Duodenal mucosa (tissue), 2 donors: ENCODE measurements at regions not wholly inside any gene's neighbourhood (a gene's known extent, or its start where the extent isn't known, plus 50 kb on each side); places are given as distances from the start of the nearest gene placed in this dataset.

ENCODE experiments used
- H3K27ac ChIP-seq: one replicate; pipeline ENCODE4 v1.7.0; 2013; ENCODE audit warnings: low read depth, low read length
- H3K27me3 ChIP-seq, 2 donors: one replicate each; pipeline ENCODE4 v1.7.0; 2013; ENCODE audit warnings: low read length in 2 of 2, control low read depth in 1 of 2; ENCODE audit not compliant: insufficient read depth in 2 of 2, control insufficient read depth in 1 of 2
- H3K36me3 ChIP-seq, 2 donors: one replicate each; pipeline ENCODE4 v1.7.0; 2013; ENCODE audit warnings: low read length in 2 of 2, control low read depth in 1 of 2; ENCODE audit not compliant: insufficient read depth in 2 of 2, control insufficient read depth in 1 of 2
- H3K4me1 ChIP-seq, 2 donors: one replicate each; pipeline ENCODE4 v1.7.0; 2013; ENCODE audit warnings: low read length in 2 of 2, control low read depth in 1 of 2; ENCODE audit not compliant: insufficient read depth in 2 of 2, control insufficient read depth in 1 of 2
- H3K4me3 ChIP-seq, 2 donors: one replicate each; pipeline ENCODE4 v1.7.0; 2013; ENCODE audit warnings: low read length in 2 of 2, low read depth in 1 of 2
- H3K9ac ChIP-seq, 2 donors: one replicate each; pipeline ENCODE4 v1.7.0; 2013; ENCODE audit warnings: low read length in 2 of 2, low read depth in 1 of 2
- H3K9me3 ChIP-seq, 2 donors: one replicate each; pipeline ENCODE4 v1.7.0; 2013; ENCODE audit warnings: low read length in 2 of 2, control low read depth in 1 of 2; ENCODE audit not compliant: control insufficient read depth in 1 of 2

GRCh38 chr20:22257912-22258311 is 326.5 kb downstream of the FOXA2 start:
- Histone ChIP-seq H3K36me3 (no peaks in the 10 kb centered on the region), H3K27me3 (no peaks in the 10 kb centered on the region), H3K4me3 (no peak overlapping the region), H3K4me1 (no peaks in the 10 kb centered on the region), H3K27ac (no peak overlapping the region), H3K9me3 (no peaks in the 10 kb centered on the region), H3K9ac (no peak overlapping the region)

GRCh38 chr20:22248051-22248667 is 336.2 kb downstream of the FOXA2 start:
- no peaks in the 10 kb centered on the region for H3K36me3 ChIP-seq
- no peak overlapping the region for H3K27ac ChIP-seq
- no peaks in the 10 kb centered on the region for H3K9me3 ChIP-seq
- H3K27me3 ChIP-seq: no peaks in the 10 kb centered on the region
- no peaks in the 10 kb centered on the region for H3K4me1 ChIP-seq
- H3K4me3 ChIP-seq: no peak overlapping the region
- no peak overlapping the region for H3K9ac ChIP-seq

GRCh38 chr20:22245139-22245538 is 339.2 kb downstream of the FOXA2 start:
- H3K9me3 ChIP-seq: no peaks in the 10 kb centered on the region
- H3K27me3 ChIP-seq: no peaks in the 10 kb centered on the region
- H3K36me3 ChIP-seq: no peaks in the 10 kb centered on the region
- H3K4me1 ChIP-seq: no peaks in the 10 kb centered on the region
- H3K9ac ChIP-seq: no peak overlapping the region
- no peak overlapping the region for H3K4me3 ChIP-seq
- H3K27ac ChIP-seq: no peak overlapping the region

- no peaks in the 10 kb centered on the region for H3K9me3 ChIP-seq
- no peak overlapping the region for H3K27ac ChIP-seq
- no peaks in the 10 kb centered on the region for H3K4me1 ChIP-seq
- no peaks in the 10 kb centered on the region for H3K27me3 ChIP-seq
- H3K9ac ChIP-seq: no peak overlapping the region
- H3K36me3 ChIP-seq: no peaks in the 10 kb centered on the region
- H3K4me3 ChIP-seq: no peak overlapping the region
These were observed 341.3 kb downstream of the FOXA2 start for GRCh38 chr20:22243067-22243466.

- Histone ChIP-seq H3K36me3 (no peaks in the 10 kb centered on the region), H3K9me3 (no peaks in the 10 kb centered on the region), H3K4me1 (no peaks in the 10 kb centered on the region), H3K9ac (no peak overlapping the region), H3K27me3 (no peaks in the 10 kb centered on the region), H3K27ac (no peak overlapping the region), H3K4me3 (no peak overlapping the region)
These were observed 342.8 kb downstream of the FOXA2 start for GRCh38 chr20:22241609-22242008.

GRCh38 chr20:22232923-22233322 is 351.4 kb downstream of the FOXA2 start:
- no peaks in the 10 kb centered on the region for H3K36me3 ChIP-seq
- H3K27me3 ChIP-seq: peaks cover 0 to 1% of the 10 kb centered on the region in 2 donors
- H3K9ac ChIP-seq: no peak overlapping the region
- H3K9me3 ChIP-seq: no peaks in the 10 kb centered on the region
- no peak overlapping the region for H3K4me3 ChIP-seq
- H3K27ac ChIP-seq: no peak overlapping the region
- H3K4me1 ChIP-seq: no peaks in the 10 kb centered on the region

- Histone ChIP-seq H3K9ac (no peak overlapping the region), H3K4me1 (no peaks in the 10 kb centered on the region), H3K4me3 (no peak overlapping the region), H3K9me3 (no peaks in the 10 kb centered on the region), H3K36me3 (no peaks in the 10 kb centered on the region), H3K27ac (no peak overlapping the region), H3K27me3 (peaks cover 0 to 3% of the 10 kb centered on the region in 2 donors)
These were observed 351.9 kb downstream of the FOXA2 start for GRCh38 chr20:22232473-22232872.

GRCh38 chr20:22226849-22227700 is 357.3 kb downstream of the FOXA2 start:
- Histone ChIP-seq H3K9ac (no peak overlapping the region), H3K27me3 (peaks cover 0 to 3% of the 10 kb centered on the region in 2 donors), H3K9me3 (no peaks in the 10 kb centered on the region), H3K27ac (no peak overlapping the region), H3K36me3 (no peaks in the 10 kb centered on the region), H3K4me3 (no peak overlapping the region), H3K4me1 (peaks cover 6 to 13% of the 10 kb centered on the region in 2 donors)

GRCh38 chr20:22223236-22223635 is 361.1 kb downstream of the FOXA2 start:
- Histone ChIP-seq H3K4me1 (peaks cover 6 to 13% of the 10 kb centered on the region in 2 donors), H3K27me3 (peaks cover 0 to 3% of the 10 kb centered on the region in 2 donors), H3K27ac (no peak overlapping the region), H3K9ac (no peak overlapping the region), H3K4me3 (no peak overlapping the region), H3K36me3 (no peaks in the 10 kb centered on the region), H3K9me3 (no peaks in the 10 kb centered on the region)

- no peak overlapping the region for H3K27ac ChIP-seq
- H3K9ac ChIP-seq: no peak overlapping the region
- no peaks in the 10 kb centered on the region for H3K36me3 ChIP-seq
- H3K27me3 ChIP-seq: peaks cover 0 to 4% of the 10 kb centered on the region in 2 donors
- peaks cover 0 to 5% of the 10 kb centered on the region in 2 donors for H3K4me1 ChIP-seq
- no peak overlapping the region for H3K4me3 ChIP-seq
- no peaks in the 10 kb centered on the region for H3K9me3 ChIP-seq
These were observed 366.5 kb downstream of the FOXA2 start for GRCh38 chr20:22217712-22218352.
